GM12892 (cell line): ENCODE measurements at regions not wholly inside any gene's neighbourhood (a gene's known extent, or its start where the extent isn't known, plus 50 kb on each side); places are given as distances from the start of the nearest gene placed in this dataset.

Experiments used
- POLR2A ChIP-seq: IDR thresholded peaks from 2 replicates; pipeline ENCODE4 v1.6.1; 2011; ENCODE audit warnings: low read depth, low read length, control low read depth
- POLR2AphosphoS5 ChIP-seq: IDR thresholded peaks from 2 replicates; pipeline ENCODE4 v1.6.1; 2011; ENCODE audit warnings: low read depth, low read length, control low read depth
- TAF1 ChIP-seq: IDR thresholded peaks from 2 replicates; pipeline ENCODE4 v1.6.1; 2011; ENCODE audit warnings: low read depth, mild to moderate bottlenecking, control low read depth, low read length, borderline replicate concordance

DNA sequence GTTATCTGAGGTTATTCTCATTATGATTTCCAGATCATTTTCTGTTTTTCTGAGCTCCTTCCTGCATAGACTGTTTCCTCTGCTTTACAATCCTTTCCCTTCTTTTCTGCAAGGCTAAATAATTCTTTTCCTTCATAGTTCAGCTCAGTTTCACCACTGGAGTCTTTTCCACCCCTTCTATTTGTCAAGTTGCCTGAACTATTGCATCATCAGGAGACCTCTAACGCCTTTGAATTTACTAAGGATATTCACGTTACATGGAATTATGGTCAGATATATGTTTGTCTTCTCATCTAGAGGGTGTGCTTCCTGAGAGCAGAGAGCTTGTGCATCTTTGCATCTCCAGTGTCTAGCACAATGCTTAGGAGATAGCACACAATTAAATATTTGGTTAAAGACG, 140.4 kb upstream of the CA10 start:
- TF ChIP-seq TAF1 (no peak), POLR2AphosphoS5 (no peak), POLR2A (no peak)
